Esophagus squamous epithelium (tissue), 5 donors: ENCODE measurements at regions not wholly inside any gene's neighbourhood (a gene's known extent, or its start where the extent isn't known, plus 50 kb on each side); places are given as distances from the start of the nearest gene placed in this dataset.
"Not testable (repeated sequence)": the region's sequence is repeated elsewhere in the genome, so short reads cannot be mapped to it uniquely, and the experiment has no call there.

Experiments
- DNase-seq: peaks from one replicate; lab custom pipeline; 2025; lab: John Stamatoyannopoulos, UW
- H3K27ac ChIP-seq, 4 donors: fragments of 200-600 bp; sonication (generic); one replicate each; pipeline ENCODE4 v1.5.1; 2016 to 2019; ENCODE audit warnings: mild to moderate bottlenecking in 1 of 4
- H3K27me3 ChIP-seq, 4 donors: fragments of 200-600 bp; sonication (generic); 1 replicate in 3 of 4; 2 replicates in 1 of 4; pipeline versions ENCODE4 v1.5.1 to v1.6.0; 2017 to 2021; ENCODE audit warnings: antibody characterized with exemption in 1 of 4
- H3K36me3 ChIP-seq, 3 donors: fragments of 200-600 bp; sonication (generic); one replicate each; pipeline ENCODE4 v1.5.1; 2016 to 2019
- H3K4me1 ChIP-seq, 3 donors: fragments of 200-600 bp; sonication (generic); one replicate each; pipeline ENCODE4 v1.5.1; 2017 to 2019
- H3K4me3 ChIP-seq, 4 donors: fragments of 200-600 bp; sonication (generic); 1 replicate in 3 of 4; 2 replicates in 1 of 4; pipeline ENCODE4 v1.5.1; 2016 to 2019; ENCODE audit warnings: mild to moderate bottlenecking in 2 of 4, moderate library complexity in 1 of 4
- H3K9me3 ChIP-seq, 3 donors: fragments of 200-600 bp; sonication (generic); one replicate each; pipeline ENCODE4 v1.5.1; 2016 to 2019
- CTCF ChIP-seq, 6 experiments: fragments of 450-650 bp in 4 of 6; fragments of 200-600 bp in 2 of 6; sonication (generic) in 2 of 6; IDR thresholded peaks; one replicate each; pipeline ENCODE4 v1.5.1; 2016 to 2019; ENCODE audit warnings: antibody characterized with exemption in 6 of 6, mild to moderate bottlenecking in 4 of 6, moderate library complexity in 4 of 6
- POLR2A ChIP-seq, 4 donors: fragments of 450-650 bp; IDR thresholded peaks; one replicate each; pipeline ENCODE4 v1.6.1; 2017; ENCODE audit warnings: antibody characterized with exemption in 4 of 4, mild to moderate bottlenecking in 4 of 4, moderate library complexity in 3 of 4
- WGBS, 2 donors: methylation state at CpG; one replicate each; pipeline ENCODE4 v1.1.5; 2018; 5-methylcytosine and 5-hydroxymethylcytosine counted together
- intact Hi-C: fragments of 100-400 bp; cut with DNase I; formaldehyde crosslinking; loops from one replicate; pipeline ENCODE4 v1.15.0; 2022
- donor health status: DM: yes; HTN: yes; CAD: no.

GRCh38 chr18:47701134-47701533 is 229.3 kb downstream of the SMAD2 start:
- Histone ChIP-seq H3K27ac (no peak overlapping the region), H3K9me3 (no peaks in the 10 kb centered on the region), H3K4me1 (no peaks in the 10 kb centered on the region), H3K27me3 (peaks cover 0 to 12% (median 0%) of the 10 kb centered on the region in 4 donors), H3K4me3 (no peak overlapping the region), H3K36me3 (no peaks in the 10 kb centered on the region)
- intact Hi-C loops = no loop called here
- no peak for DNase-seq
- no peak for TF ChIP-seq CTCF (IDR thresholded peaks at IDR 0.05)
- no peak for TF ChIP-seq POLR2A (IDR thresholded peaks at IDR 0.05)
- WGBS, 2 donors = 55 to 65% methylated on average over 6 of the region's 6 CpGs

- 72 to 75% methylated on average over 8 to 9 of the region's 9 CpGs for WGBS, 2 donors
- H3K4me3 ChIP-seq = no peak overlapping the region
- peaks cover 0 to 7% (median 0%) of the 10 kb centered on the region in 4 donors for H3K27me3 ChIP-seq
- no peaks in the 10 kb centered on the region for H3K9me3 ChIP-seq
- no peak for DNase-seq
- no peaks in the 10 kb centered on the region for H3K4me1 ChIP-seq
- TF ChIP-seq CTCF (IDR thresholded peaks at IDR 0.05) (no peak), POLR2A (IDR thresholded peaks at IDR 0.05) (no peak)
- intact Hi-C loops = no loop called here
- H3K36me3 ChIP-seq = no peaks in the 10 kb centered on the region
- no peak overlapping the region for H3K27ac ChIP-seq
Observed at GRCh38 chr18:47696870-47697269, 233.6 kb downstream of the SMAD2 start.

GRCh38 chr18:47691611-47692010 is 238.8 kb downstream of the SMAD2 start:
- 62 to 79% methylated on average over 4 of the region's 4 CpGs for WGBS, 2 donors
- Histone ChIP-seq H3K27me3 (no peaks in the 10 kb centered on the region), H3K36me3 (no peaks in the 10 kb centered on the region), H3K27ac (no peak overlapping the region), H3K9me3 (no peaks in the 10 kb centered on the region), H3K4me3 (no peak overlapping the region), H3K4me1 (no peaks in the 10 kb centered on the region)
- intact Hi-C loops = no loop called here
- TF ChIP-seq POLR2A (IDR thresholded peaks at IDR 0.05) = no peak
- no peak for DNase-seq

- intact Hi-C loops, DNase-seq, H3K36me3 ChIP-seq, H3K4me3 ChIP-seq, H3K4me1 ChIP-seq, H3K9me3 ChIP-seq, H3K27me3 ChIP-seq, H3K27ac ChIP-seq: not testable (repeated sequence)
- 65 to 67% methylated on average over 3 of the region's 3 CpGs for WGBS, 2 donors
Observed at GRCh38 chr18:47690778-47691177, 239.7 kb downstream of the SMAD2 start.

GRCh38 chr18:47689371-47689770 is 241.1 kb downstream of the SMAD2 start:
- Histone ChIP-seq H3K27ac (no peak overlapping the region), H3K9me3 (no peaks in the 10 kb centered on the region), H3K4me3 (no peak overlapping the region), H3K36me3 (no peaks in the 10 kb centered on the region), H3K27me3 (no peaks in the 10 kb centered on the region), H3K4me1 (no peaks in the 10 kb centered on the region)
- intact Hi-C loops = no loop called here
- DNase-seq = no peak
- 20% methylated on average over 1 of the region's 3 CpGs; no CpG with 5 or more reads in 1 of the 2 donors for WGBS, 2 donors
- TF ChIP-seq CTCF (IDR thresholded peaks at IDR 0.05) (no peak), POLR2A (IDR thresholded peaks at IDR 0.05) (no peak)

- intact Hi-C loops = no loop called here
- H3K36me3 ChIP-seq = no peaks in the 10 kb centered on the region
- H3K27me3 ChIP-seq = no peaks in the 10 kb centered on the region
- DNase-seq = no peak
- no peak overlapping the region for H3K27ac ChIP-seq
- no peaks in the 10 kb centered on the region for H3K9me3 ChIP-seq
- H3K4me1 ChIP-seq = no peaks in the 10 kb centered on the region
- TF ChIP-seq CTCF (IDR thresholded peaks at IDR 0.05) = no peak
- no peak for TF ChIP-seq POLR2A (IDR thresholded peaks at IDR 0.05)
- WGBS, 2 donors = 70 to 72% methylated on average over 2 of the region's 2 CpGs
- no peak overlapping the region for H3K4me3 ChIP-seq
Observed at GRCh38 chr18:47686806-47687205, 243.7 kb downstream of the SMAD2 start.
